ENCODE measurements at regions not wholly inside any gene's neighbourhood (a gene's known extent, or its start where the extent isn't known, plus 50 kb on each side); places are given as distances from the start of the nearest gene placed in this dataset.

DNA sequence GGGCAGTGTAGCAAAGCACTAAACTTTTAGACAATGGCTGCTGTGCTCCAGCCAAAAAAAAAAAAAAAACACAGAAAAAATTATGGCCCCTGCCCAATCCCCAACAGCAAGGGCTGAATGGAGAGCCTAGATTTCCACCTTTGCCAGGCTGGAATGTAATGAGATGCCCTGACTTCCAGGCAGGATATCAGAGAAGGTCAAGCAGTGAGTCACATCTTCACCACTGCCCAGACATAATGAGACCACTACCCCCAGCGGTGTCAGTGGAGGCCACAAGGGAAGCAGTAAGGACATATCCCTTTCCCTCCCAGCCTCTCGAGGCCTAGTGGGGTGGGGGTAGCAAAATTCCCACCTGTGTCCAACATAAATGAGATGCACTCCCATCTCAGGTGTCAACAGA, 216.3 kb upstream of the LEF1 start:
- Histone ChIP-seq H3K36me3 (replicated peaks in 1 of 2; ENCODE audit: control insufficient read depth in 1 of 2, insufficient read depth in 2 of 2, low read length in 1 of 2) (no peaks in the 10 kb centered on the region), H3F3A (replicated peaks; ENCODE audit: insufficient read depth) (no peaks in the 10 kb centered on the region), H3K27ac (ENCODE audit: low read depth in 2 of 2, low read length in 1 of 2) (no peak overlapping the region), H3K27me3 (ENCODE audit: insufficient read depth) (no peaks in the 10 kb centered on the region; the same call in 1 of the 2 replicates), H3K4me3 (ENCODE audit: low read depth in 2 of 2, low read length in 1 of 2) (no peak overlapping the region), H3K9ac (no peak overlapping the region), H3K9me3 (no peaks in the 10 kb centered on the region), H3K9me2 (no peaks in the 10 kb centered on the region), H4K20me1 (ENCODE audit: insufficient read depth) (no peaks in the 10 kb centered on the region), H2AFZ (ENCODE audit: low read depth) (no peak overlapping the region), H3K4me1 (ENCODE audit: control insufficient read depth in 1 of 2, insufficient read depth in 2 of 2, low read depth in 1 of 2, low read length in 1 of 2) (no peaks in the 10 kb centered on the region), H3K4me2 (no peak overlapping the region), H3K79me2 (ENCODE audit: insufficient read depth) (no peaks in the 10 kb centered on the region)
- ChIA-PET CTCF (interaction anchor here (1.1 kb wide), 1 partner anchor 10 kb away, joined by 3 read pairs; no protein-coding TSS in a partner anchor), POLR2A (no interaction called here)
- TF ChIP-seq, protein P1, sequence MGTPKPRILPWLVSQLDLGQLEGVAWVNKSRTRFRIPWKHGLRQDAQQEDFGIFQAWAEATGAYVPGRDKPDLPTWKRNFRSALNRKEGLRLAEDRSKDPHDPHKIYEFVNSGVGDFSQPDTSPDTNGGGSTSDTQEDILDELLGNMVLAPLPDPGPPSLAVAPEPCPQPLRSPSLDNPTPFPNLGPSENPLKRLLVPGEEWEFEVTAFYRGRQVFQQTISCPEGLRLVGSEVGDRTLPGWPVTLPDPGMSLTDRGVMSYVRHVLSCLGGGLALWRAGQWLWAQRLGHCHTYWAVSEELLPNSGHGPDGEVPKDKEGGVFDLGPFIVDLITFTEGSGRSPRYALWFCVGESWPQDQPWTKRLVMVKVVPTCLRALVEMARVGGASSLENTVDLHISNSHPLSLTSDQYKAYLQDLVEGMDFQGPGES (IDR thresholded peaks at IDR 0.05; ENCODE audit: low read depth, low read length), result no peak
- TF ChIP-seq SMC3 (IDR thresholded peaks at IDR 0.05; ENCODE audit: low read depth, low read length) (no peak), TAF1 (IDR thresholded peaks at IDR 0.05; ENCODE audit: borderline replicate concordance, low read depth, low read length) (no peak), ELF1 (IDR thresholded peaks at IDR 0.05) (no peak), SIN3A (IDR thresholded peaks at IDR 0.05; ENCODE audit: borderline replicate concordance, low read depth, low read length) (no peak), MXI1 (IDR thresholded peaks at IDR 0.05; ENCODE audit: low read depth, low read length) (no peak), FOSL2 (IDR thresholded peaks at IDR 0.05; ENCODE audit: borderline replicate concordance, low read depth) (no peak)
- 8% methylated on average over 2 of the region's 2 CpGs for WGBS (ENCODE audit: low lambda C conversion rate)
- DNase-seq, result no peak

DNA sequence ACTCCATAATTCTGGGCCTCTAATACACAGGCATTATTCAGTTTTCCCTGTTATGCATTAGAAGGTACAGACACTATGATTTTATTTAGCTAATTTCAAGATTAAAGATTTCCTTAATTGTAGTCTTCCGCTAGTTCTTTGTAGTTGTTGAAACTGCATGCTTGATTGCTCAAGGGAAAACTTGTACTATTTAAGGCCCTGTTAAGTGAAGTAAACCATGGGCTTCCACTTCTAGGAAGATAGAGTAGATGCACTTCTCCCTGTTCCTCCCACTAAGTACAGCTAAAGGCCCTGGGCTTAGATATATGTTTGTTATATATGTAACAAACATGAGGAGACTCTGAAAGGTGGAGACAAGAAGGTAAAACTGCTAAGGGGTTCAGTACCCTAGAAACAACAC, 215.8 kb upstream of the LEF1 start:
- Histone ChIP-seq H3F3A (replicated peaks; ENCODE audit: insufficient read depth) (no peaks in the 10 kb centered on the region), H2AFZ (ENCODE audit: low read depth) (no peak overlapping the region), H3K79me2 (ENCODE audit: insufficient read depth) (no peaks in the 10 kb centered on the region), H4K20me1 (ENCODE audit: insufficient read depth) (no peaks in the 10 kb centered on the region), H3K27ac (ENCODE audit: low read depth in 2 of 2, low read length in 1 of 2) (no peak overlapping the region), H3K9me3 (no peaks in the 10 kb centered on the region), H3K27me3 (ENCODE audit: insufficient read depth) (no peaks in the 10 kb centered on the region; the same call in 1 of the 2 replicates), H3K4me3 (ENCODE audit: low read depth in 2 of 2, low read length in 1 of 2) (no peak overlapping the region), H3K9ac (no peak overlapping the region), H3K36me3 (replicated peaks in 1 of 2; ENCODE audit: control insufficient read depth in 1 of 2, insufficient read depth in 2 of 2, low read length in 1 of 2) (no peaks in the 10 kb centered on the region), H3K4me2 (no peak overlapping the region), H3K4me1 (ENCODE audit: control insufficient read depth in 1 of 2, insufficient read depth in 2 of 2, low read depth in 1 of 2, low read length in 1 of 2) (no peaks in the 10 kb centered on the region), H3K9me2 (no peaks in the 10 kb centered on the region)
- POLR2A ChIA-PET, result no interaction called here
- CTCF ChIA-PET, result interaction anchor here (1.1 kb wide), 1 partner anchor 9 kb away, joined by 3 read pairs; no protein-coding TSS in a partner anchor
- DNase-seq, result no peak
- 47% methylated on average over 1 of the region's 1 CpG for WGBS (ENCODE audit: low lambda C conversion rate)
- no peak for TF ChIP-seq CHD2 (IDR thresholded peaks at IDR 0.05; ENCODE audit: low read length, partially characterized antibody)
- no peak for TF ChIP-seq YY1 (IDR thresholded peaks at IDR 0.05; ENCODE audit: low read depth)
- no peak for TF ChIP-seq MXI1 (IDR thresholded peaks at IDR 0.05; ENCODE audit: low read depth, low read length)
- no peak for TF ChIP-seq TCF12 (IDR thresholded peaks at IDR 0.05)
- no peak for TF ChIP-seq MEF2A (IDR thresholded peaks at IDR 0.05; ENCODE audit: borderline replicate concordance, low read depth)
- no peak for TF ChIP-seq POLR2AphosphoS5 (IDR thresholded peaks at IDR 0.05; ENCODE audit: low read depth, low read length)

DNA sequence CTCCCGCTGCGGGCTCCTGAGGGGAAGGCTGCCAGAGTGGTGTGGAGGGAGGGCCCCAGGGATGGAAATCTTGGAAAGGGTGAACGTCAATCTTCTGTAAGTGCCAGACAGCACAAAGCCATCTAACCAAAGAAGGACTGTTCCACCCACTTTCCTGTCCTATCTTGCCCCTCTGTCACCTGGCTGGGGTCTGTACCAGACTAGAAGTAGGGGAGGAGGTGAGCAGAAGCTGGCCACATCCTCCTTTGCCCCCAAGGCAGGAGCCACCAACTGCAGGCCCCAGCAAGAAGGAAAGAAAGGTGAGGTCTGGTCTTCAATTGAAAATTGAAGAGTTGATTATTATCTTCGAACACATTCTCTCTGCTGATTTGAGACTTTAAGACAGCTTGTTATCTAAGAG, 214.4 kb upstream of the LEF1 start:
- Histone ChIP-seq H3K9me2 (no peaks in the 10 kb centered on the region), H3K27me3 (ENCODE audit: insufficient read depth) (peaks cover under 1% of the 10 kb centered on the region; the same call in 1 of the 2 replicates), H3K4me3 (ENCODE audit: low read depth in 2 of 2, low read length in 1 of 2) (no peak overlapping the region), H3K36me3 (replicated peaks in 1 of 2; ENCODE audit: control insufficient read depth in 1 of 2, insufficient read depth in 2 of 2, low read length in 1 of 2) (no peaks in the 10 kb centered on the region), H3F3A (replicated peaks; ENCODE audit: insufficient read depth) (no peaks in the 10 kb centered on the region), H3K79me2 (ENCODE audit: insufficient read depth) (no peaks in the 10 kb centered on the region), H4K20me1 (ENCODE audit: insufficient read depth) (no peaks in the 10 kb centered on the region), H3K4me1 (ENCODE audit: control insufficient read depth in 1 of 2, insufficient read depth in 2 of 2, low read depth in 1 of 2, low read length in 1 of 2) (no peaks in the 10 kb centered on the region; a peak in 1 of 4 replicates), H3K9me3 (no peaks in the 10 kb centered on the region), H3K4me2 (no peak overlapping the region), H2AFZ (ENCODE audit: low read depth) (no peak overlapping the region), H3K9ac (no peak overlapping the region), H3K27ac (ENCODE audit: low read depth in 2 of 2, low read length in 1 of 2) (no peak overlapping the region)
- CTCF ChIA-PET, result interaction anchor here (0.6 kb wide), 1 partner anchor 255 kb away, joined by 3 read pairs; no protein-coding TSS in a partner anchor
- DNase-seq, result no peak
- WGBS (ENCODE audit: low lambda C conversion rate), result 21% methylated on average over 4 of the region's 4 CpGs
- POLR2A ChIA-PET, result no interaction called here
- no peak for TF ChIP-seq MEF2A (IDR thresholded peaks at IDR 0.05; ENCODE audit: borderline replicate concordance, low read depth)
- TF ChIP-seq, protein P2, sequence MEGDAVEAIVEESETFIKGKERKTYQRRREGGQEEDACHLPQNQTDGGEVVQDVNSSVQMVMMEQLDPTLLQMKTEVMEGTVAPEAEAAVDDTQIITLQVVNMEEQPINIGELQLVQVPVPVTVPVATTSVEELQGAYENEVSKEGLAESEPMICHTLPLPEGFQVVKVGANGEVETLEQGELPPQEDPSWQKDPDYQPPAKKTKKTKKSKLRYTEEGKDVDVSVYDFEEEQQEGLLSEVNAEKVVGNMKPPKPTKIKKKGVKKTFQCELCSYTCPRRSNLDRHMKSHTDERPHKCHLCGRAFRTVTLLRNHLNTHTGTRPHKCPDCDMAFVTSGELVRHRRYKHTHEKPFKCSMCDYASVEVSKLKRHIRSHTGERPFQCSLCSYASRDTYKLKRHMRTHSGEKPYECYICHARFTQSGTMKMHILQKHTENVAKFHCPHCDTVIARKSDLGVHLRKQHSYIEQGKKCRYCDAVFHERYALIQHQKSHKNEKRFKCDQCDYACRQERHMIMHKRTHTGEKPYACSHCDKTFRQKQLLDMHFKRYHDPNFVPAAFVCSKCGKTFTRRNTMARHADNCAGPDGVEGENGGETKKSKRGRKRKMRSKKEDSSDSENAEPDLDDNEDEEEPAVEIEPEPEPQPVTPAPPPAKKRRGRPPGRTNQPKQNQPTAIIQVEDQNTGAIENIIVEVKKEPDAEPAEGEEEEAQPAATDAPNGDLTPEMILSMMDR (IDR thresholded peaks at IDR 0.05), result no peak
- TF ChIP-seq, protein P3, sequence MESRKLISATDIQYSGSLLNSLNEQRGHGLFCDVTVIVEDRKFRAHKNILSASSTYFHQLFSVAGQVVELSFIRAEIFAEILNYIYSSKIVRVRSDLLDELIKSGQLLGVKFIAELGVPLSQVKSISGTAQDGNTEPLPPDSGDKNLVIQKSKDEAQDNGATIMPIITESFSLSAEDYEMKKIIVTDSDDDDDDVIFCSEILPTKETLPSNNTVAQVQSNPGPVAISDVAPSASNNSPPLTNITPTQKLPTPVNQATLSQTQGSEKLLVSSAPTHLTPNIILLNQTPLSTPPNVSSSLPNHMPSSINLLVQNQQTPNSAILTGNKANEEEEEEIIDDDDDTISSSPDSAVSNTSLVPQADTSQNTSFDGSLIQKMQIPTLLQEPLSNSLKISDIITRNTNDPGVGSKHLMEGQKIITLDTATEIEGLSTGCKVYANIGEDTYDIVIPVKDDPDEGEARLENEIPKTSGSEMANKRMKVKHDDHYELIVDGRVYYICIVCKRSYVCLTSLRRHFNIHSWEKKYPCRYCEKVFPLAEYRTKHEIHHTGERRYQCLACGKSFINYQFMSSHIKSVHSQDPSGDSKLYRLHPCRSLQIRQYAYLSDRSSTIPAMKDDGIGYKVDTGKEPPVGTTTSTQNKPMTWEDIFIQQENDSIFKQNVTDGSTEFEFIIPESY (IDR thresholded peaks at IDR 0.05; ENCODE audit: borderline replicate concordance, low read depth), result no peak
- TF ChIP-seq, protein P4, sequence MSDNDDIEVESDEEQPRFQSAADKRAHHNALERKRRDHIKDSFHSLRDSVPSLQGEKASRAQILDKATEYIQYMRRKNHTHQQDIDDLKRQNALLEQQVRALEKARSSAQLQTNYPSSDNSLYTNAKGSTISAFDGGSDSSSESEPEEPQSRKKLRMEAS (IDR thresholded peaks at IDR 0.05; ENCODE audit: low read depth), result no peak
- no peak for TF ChIP-seq RXRA (IDR thresholded peaks at IDR 0.05; ENCODE audit: borderline replicate concordance, low read depth)
- TF ChIP-seq MXI1 (IDR thresholded peaks at IDR 0.05; ENCODE audit: low read depth, low read length), result no peak
- no peak for TF ChIP-seq NRF1 (IDR thresholded peaks at IDR 0.05; ENCODE audit: low read depth, low read length)
- no peak for TF ChIP-seq YY1 (IDR thresholded peaks at IDR 0.05; ENCODE audit: low read depth)
- TF ChIP-seq TCF12 (IDR thresholded peaks at IDR 0.05), result no peak
- no peak for TF ChIP-seq RCOR1 (IDR thresholded peaks at IDR 0.05; ENCODE audit: low read length)
- TF ChIP-seq SIN3A (IDR thresholded peaks at IDR 0.05; ENCODE audit: borderline replicate concordance, low read depth, low read length), result no peak
